Lower leg skin (tissue), 3 donors: ENCODE measurements at regions not wholly inside any gene's neighbourhood (a gene's known extent, or its start where the extent isn't known, plus 50 kb on each side); places are given as distances from the start of the nearest gene placed in this dataset.
"Not testable (repeated sequence)": the region's sequence is repeated elsewhere in the genome, so short reads cannot be mapped to it uniquely, and the experiment has no call there.

Source experiments
- POLR2A ChIP-seq, 2 donors: fragments of 450-650 bp; IDR thresholded peaks; one replicate each; pipeline ENCODE4 v1.6.1; 2016 to 2017; ENCODE audit warnings: antibody characterized with exemption in 2 of 2, mild to moderate bottlenecking in 1 of 2, moderate library complexity in 1 of 2
- TF ChIP-seq, protein P1 (sequence below), 3 donors: fragments of 450-650 bp; IDR thresholded peaks; one replicate each; pipeline ENCODE4 v1.5.1; 2016; ENCODE audit warnings: antibody characterized with exemption in 3 of 3, mild to moderate bottlenecking in 3 of 3, moderate library complexity in 2 of 3

DNA sequence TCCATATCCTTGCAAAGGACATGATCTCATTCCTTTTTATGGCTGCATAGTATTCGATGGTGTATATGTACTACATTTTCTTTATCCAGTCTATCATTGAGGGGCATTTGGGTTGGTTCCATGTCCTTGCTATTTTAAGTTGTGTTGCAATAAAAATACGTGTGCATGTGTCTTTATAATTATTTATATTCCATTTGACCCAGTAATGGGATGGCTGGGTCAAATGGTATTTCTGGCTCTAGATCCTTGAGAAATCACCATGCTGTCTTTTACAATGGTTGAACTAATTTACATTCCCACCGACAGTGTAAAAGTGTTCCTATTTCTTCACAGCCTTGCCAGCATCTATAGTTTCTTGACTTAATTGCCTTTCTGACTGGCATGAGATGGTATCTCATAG is 972.6 kb upstream of the KCND2 start:
- TF ChIP-seq, protein P1, sequence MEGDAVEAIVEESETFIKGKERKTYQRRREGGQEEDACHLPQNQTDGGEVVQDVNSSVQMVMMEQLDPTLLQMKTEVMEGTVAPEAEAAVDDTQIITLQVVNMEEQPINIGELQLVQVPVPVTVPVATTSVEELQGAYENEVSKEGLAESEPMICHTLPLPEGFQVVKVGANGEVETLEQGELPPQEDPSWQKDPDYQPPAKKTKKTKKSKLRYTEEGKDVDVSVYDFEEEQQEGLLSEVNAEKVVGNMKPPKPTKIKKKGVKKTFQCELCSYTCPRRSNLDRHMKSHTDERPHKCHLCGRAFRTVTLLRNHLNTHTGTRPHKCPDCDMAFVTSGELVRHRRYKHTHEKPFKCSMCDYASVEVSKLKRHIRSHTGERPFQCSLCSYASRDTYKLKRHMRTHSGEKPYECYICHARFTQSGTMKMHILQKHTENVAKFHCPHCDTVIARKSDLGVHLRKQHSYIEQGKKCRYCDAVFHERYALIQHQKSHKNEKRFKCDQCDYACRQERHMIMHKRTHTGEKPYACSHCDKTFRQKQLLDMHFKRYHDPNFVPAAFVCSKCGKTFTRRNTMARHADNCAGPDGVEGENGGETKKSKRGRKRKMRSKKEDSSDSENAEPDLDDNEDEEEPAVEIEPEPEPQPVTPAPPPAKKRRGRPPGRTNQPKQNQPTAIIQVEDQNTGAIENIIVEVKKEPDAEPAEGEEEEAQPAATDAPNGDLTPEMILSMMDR (IDR thresholded peaks at IDR 0.05): not testable (repeated sequence)
- not testable (repeated sequence) for TF ChIP-seq POLR2A (IDR thresholded peaks at IDR 0.05)
